ENCODE measurements at regions not wholly inside any gene's neighbourhood (a gene's known extent, or its start where the extent isn't known, plus 50 kb on each side); places are given as distances from the start of the nearest gene placed in this dataset.

GRCh38 chr13:53201454-53202225 is 173.0 kb downstream of the OLFM4 start:
- no peak overlapping the region for H3K27ac ChIP-seq (ENCODE audit: low read depth, low read length)
- no peaks in the 10 kb centered on the region for H3K9me3 ChIP-seq (ENCODE audit: insufficient read depth, low read depth, low read length)
- 60% methylated on average over 74 of the region's 74 CpGs for WGBS
- H3K4me1 ChIP-seq (ENCODE audit: insufficient read depth, low read length), result peaks cover 9% of the 10 kb centered on the region; the same call in 1 of the 2 replicates
- H3K4me3 ChIP-seq (ENCODE audit: low read length), result peak overlapping the region; percentile 35; the same call in 1 of the 2 replicates
- no peaks in the 10 kb centered on the region for H3K36me3 ChIP-seq (ENCODE audit: insufficient read depth, low read length)
- peaks cover 55% of the 10 kb centered on the region for H3K27me3 ChIP-seq (ENCODE audit: insufficient read depth, low read length)
- H3K9ac ChIP-seq (ENCODE audit: low read depth, low read length), result no peak overlapping the region

DNA sequence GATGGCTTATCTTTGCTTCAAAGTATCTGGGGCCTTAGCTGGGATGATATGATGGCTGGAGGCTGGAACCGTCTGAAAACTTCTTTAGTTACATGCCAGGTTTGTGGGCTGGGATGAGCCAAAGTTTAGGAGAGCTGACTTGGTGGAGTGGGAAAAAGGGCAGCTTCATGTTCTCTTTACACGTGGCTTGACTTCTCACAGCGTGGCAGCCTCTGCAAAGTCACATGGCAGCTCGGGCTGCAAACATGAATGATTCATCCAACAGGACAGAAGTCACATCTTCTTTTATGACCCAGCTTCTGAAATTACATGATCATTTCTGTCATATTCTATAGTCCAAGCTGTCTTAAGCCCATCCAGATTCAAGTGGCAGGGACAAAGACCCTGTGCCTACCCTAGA is 176.0 kb downstream of the OLFM4 start:
- WGBS, result 88% methylated on average over 4 of the region's 4 CpGs
- Histone ChIP-seq H3K36me3 (ENCODE audit: insufficient read depth, low read length) (no peaks in the 10 kb centered on the region), H3K9ac (ENCODE audit: low read depth, low read length) (no peak overlapping the region), H3K27me3 (ENCODE audit: insufficient read depth, low read length) (peaks cover 43% of the 10 kb centered on the region), H3K27ac (ENCODE audit: low read depth, low read length) (no peak overlapping the region), H3K4me3 (ENCODE audit: low read length) (no peak overlapping the region), H3K4me1 (ENCODE audit: insufficient read depth, low read length) (no peaks in the 10 kb centered on the region), H3K9me3 (ENCODE audit: insufficient read depth, low read depth, low read length) (no peaks in the 10 kb centered on the region)

GRCh38 chr13:53206455-53206854 is 177.8 kb downstream of the OLFM4 start:
- Histone ChIP-seq H3K9ac (ENCODE audit: low read depth, low read length) (no peak overlapping the region), H3K4me3 (ENCODE audit: low read length) (no peak overlapping the region), H3K27me3 (ENCODE audit: insufficient read depth, low read length) (peaks cover 27% of the 10 kb centered on the region), H3K36me3 (ENCODE audit: insufficient read depth, low read length) (no peaks in the 10 kb centered on the region), H3K27ac (ENCODE audit: low read depth, low read length) (no peak overlapping the region), H3K9me3 (ENCODE audit: insufficient read depth, low read depth, low read length) (no peaks in the 10 kb centered on the region), H3K4me1 (ENCODE audit: insufficient read depth, low read length) (no peaks in the 10 kb centered on the region)
- no CpG with 5 or more reads among the region's 1 CpG for WGBS

DNA sequence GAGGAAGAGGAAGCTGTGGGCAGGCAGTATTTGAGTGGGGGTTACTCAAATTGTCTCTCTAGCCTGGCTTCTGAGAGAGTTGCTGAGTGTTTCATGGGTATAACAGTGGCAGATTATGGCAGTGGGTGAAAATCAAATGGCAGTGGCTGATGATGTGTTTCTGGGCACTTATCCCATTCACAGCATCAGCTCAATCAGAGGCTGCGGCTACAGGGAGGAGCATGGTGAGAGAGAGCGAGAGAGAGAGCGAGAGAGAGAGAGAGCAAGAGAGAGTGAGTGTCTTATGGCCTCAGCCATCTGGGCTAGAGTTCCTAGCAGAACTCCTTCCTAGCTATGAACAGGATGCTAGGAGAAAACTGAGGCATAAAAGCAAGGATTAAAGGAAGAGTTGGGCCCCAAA is 178.9 kb downstream of the OLFM4 start:
- 89% methylated on average over 3 of the region's 3 CpGs for WGBS
- Histone ChIP-seq H3K27ac (ENCODE audit: low read depth, low read length) (no peak overlapping the region), H3K9me3 (ENCODE audit: insufficient read depth, low read depth, low read length) (no peaks in the 10 kb centered on the region), H3K4me3 (ENCODE audit: low read length) (no peak overlapping the region), H3K9ac (ENCODE audit: low read depth, low read length) (no peak overlapping the region), H3K27me3 (ENCODE audit: insufficient read depth, low read length) (peaks cover 16% of the 10 kb centered on the region), H3K4me1 (ENCODE audit: insufficient read depth, low read length) (no peaks in the 10 kb centered on the region), H3K36me3 (ENCODE audit: insufficient read depth, low read length) (no peaks in the 10 kb centered on the region)

DNA sequence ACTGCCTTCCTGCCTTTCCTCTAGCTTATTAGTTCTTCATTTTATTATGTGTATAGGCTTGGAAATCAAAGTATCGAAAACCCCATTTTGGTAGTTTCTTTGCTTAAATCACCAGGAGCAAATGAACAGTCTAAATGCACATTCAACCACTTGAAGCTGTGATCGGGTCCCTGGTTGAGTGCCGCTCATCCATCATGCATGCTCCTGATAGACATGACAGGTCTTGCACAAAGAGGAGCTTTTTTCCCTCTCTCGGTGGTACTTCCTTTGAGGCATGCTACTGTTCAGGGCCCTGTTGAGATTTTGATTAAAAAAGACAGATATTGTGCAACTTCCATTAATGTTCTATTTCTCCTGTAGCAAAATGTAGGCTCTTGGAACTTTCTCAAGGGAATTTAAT is 185.8 kb downstream of the OLFM4 start:
- no peak overlapping the region for H3K27ac ChIP-seq (ENCODE audit: low read depth, low read length)
- no peak overlapping the region for H3K9ac ChIP-seq (ENCODE audit: low read depth, low read length)
- no peaks in the 10 kb centered on the region; the same call in 1 of the 2 replicates for H3K27me3 ChIP-seq (ENCODE audit: insufficient read depth, low read length)
- WGBS, result 84% methylated on average over 4 of the region's 4 CpGs
- H3K9me3 ChIP-seq (ENCODE audit: insufficient read depth, low read depth, low read length), result no peaks in the 10 kb centered on the region
- no peaks in the 10 kb centered on the region for H3K36me3 ChIP-seq (ENCODE audit: insufficient read depth, low read length)
- H3K4me1 ChIP-seq (ENCODE audit: insufficient read depth, low read length), result no peaks in the 10 kb centered on the region
- no peak overlapping the region for H3K4me3 ChIP-seq (ENCODE audit: low read length)

- Histone ChIP-seq H3K4me3 (ENCODE audit: low read length) (no peak overlapping the region), H3K27ac (ENCODE audit: low read depth, low read length) (no peak overlapping the region), H3K9ac (ENCODE audit: low read depth, low read length) (no peak overlapping the region), H3K9me3 (ENCODE audit: insufficient read depth, low read depth, low read length) (no peaks in the 10 kb centered on the region), H3K36me3 (ENCODE audit: insufficient read depth, low read length) (no peaks in the 10 kb centered on the region), H3K27me3 (ENCODE audit: insufficient read depth, low read length) (no peaks in the 10 kb centered on the region; the same call in 1 of the 2 replicates), H3K4me1 (ENCODE audit: insufficient read depth, low read length) (no peaks in the 10 kb centered on the region)
- WGBS, result 100% methylated on average over 1 of the region's 2 CpGs
These were observed 186.9 kb downstream of the OLFM4 start for GRCh38 chr13:53215563-53215962.

GRCh38 chr13:53216773-53217172 is 188.2 kb downstream of the OLFM4 start:
- Histone ChIP-seq H3K27me3 (ENCODE audit: insufficient read depth, low read length) (no peaks in the 10 kb centered on the region; the same call in 1 of the 2 replicates), H3K9ac (ENCODE audit: low read depth, low read length) (no peak overlapping the region), H3K4me1 (ENCODE audit: insufficient read depth, low read length) (no peaks in the 10 kb centered on the region), H3K4me3 (ENCODE audit: low read length) (no peak overlapping the region), H3K27ac (ENCODE audit: low read depth, low read length) (no peak overlapping the region), H3K9me3 (ENCODE audit: insufficient read depth, low read depth, low read length) (no peaks in the 10 kb centered on the region), H3K36me3 (ENCODE audit: insufficient read depth, low read length) (no peaks in the 10 kb centered on the region)
- 100% methylated on average over 1 of the region's 1 CpG for WGBS

- Histone ChIP-seq H3K4me1 (ENCODE audit: insufficient read depth, low read length) (no peaks in the 10 kb centered on the region), H3K27me3 (ENCODE audit: insufficient read depth, low read length) (no peaks in the 10 kb centered on the region; the same call in 1 of the 2 replicates), H3K4me3 (ENCODE audit: low read length) (no peak overlapping the region), H3K9me3 (ENCODE audit: insufficient read depth, low read depth, low read length) (no peaks in the 10 kb centered on the region), H3K36me3 (ENCODE audit: insufficient read depth, low read length) (no peaks in the 10 kb centered on the region), H3K27ac (ENCODE audit: low read depth, low read length) (no peak overlapping the region), H3K9ac (ENCODE audit: low read depth, low read length) (no peak overlapping the region)
These were observed 188.6 kb downstream of the OLFM4 start for GRCh38 chr13:53217194-53217593.

GRCh38 chr13:53220038-53220437 is 191.4 kb downstream of the OLFM4 start:
- Histone ChIP-seq H3K27me3 (ENCODE audit: insufficient read depth, low read length) (no peaks in the 10 kb centered on the region; the same call in 1 of the 2 replicates), H3K9me3 (ENCODE audit: insufficient read depth, low read depth, low read length) (peaks cover 12% of the 10 kb centered on the region; the same call in 1 of the 2 replicates), H3K9ac (ENCODE audit: low read depth, low read length) (no peak overlapping the region), H3K4me3 (ENCODE audit: low read length) (no peak overlapping the region), H3K27ac (ENCODE audit: low read depth, low read length) (no peak overlapping the region), H3K36me3 (ENCODE audit: insufficient read depth, low read length) (no peaks in the 10 kb centered on the region), H3K4me1 (ENCODE audit: insufficient read depth, low read length) (no peaks in the 10 kb centered on the region)
- 87% methylated on average over 3 of the region's 3 CpGs for WGBS

- Histone ChIP-seq H3K27me3 (ENCODE audit: insufficient read depth, low read length) (no peaks in the 10 kb centered on the region), H3K9me3 (ENCODE audit: insufficient read depth, low read depth, low read length) (no peaks in the 10 kb centered on the region), H3K9ac (ENCODE audit: low read depth, low read length) (no peak overlapping the region), H3K36me3 (ENCODE audit: insufficient read depth, low read length) (no peaks in the 10 kb centered on the region), H3K4me3 (ENCODE audit: low read length) (no peak overlapping the region), H3K27ac (ENCODE audit: low read depth, low read length) (no peak overlapping the region), H3K4me1 (ENCODE audit: insufficient read depth, low read length) (peaks cover 20% of the 10 kb centered on the region; the same call in 1 of the 2 replicates)
- WGBS, result 68% methylated on average over 8 of the region's 8 CpGs
These were observed 209.1 kb downstream of the OLFM4 start for GRCh38 chr13:53237696-53238095.

DNA sequence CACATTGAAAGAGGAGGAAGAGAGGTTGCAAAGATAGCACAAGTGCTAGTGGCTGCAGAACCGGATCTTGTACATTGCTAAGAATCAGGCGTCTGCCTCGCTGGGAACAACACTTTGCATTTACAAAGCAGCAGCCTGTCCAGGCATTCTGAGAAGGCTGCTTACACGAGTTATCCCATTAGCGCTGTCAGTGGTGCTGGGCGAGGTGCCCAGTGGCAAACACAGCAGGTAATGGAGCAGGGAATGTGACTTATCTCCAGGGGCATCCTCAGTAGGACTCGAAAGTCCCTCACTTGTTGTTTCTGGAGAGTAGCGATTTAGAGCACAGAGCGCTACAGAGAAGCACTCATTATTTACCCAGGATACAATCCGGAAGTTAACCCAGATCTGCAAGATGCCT is 209.6 kb downstream of the OLFM4 start:
- 46% methylated on average over 10 of the region's 10 CpGs for WGBS

More for the DNA sequence above, 209.6 kb downstream of the OLFM4 start:
- Histone ChIP-seq H3K36me3 (ENCODE audit: insufficient read depth, low read length) (no peaks in the 10 kb centered on the region), H3K9me3 (ENCODE audit: insufficient read depth, low read depth, low read length) (no peaks in the 10 kb centered on the region), H3K9ac (ENCODE audit: low read depth, low read length) (no peak overlapping the region), H3K27me3 (ENCODE audit: insufficient read depth, low read length) (no peaks in the 10 kb centered on the region), H3K4me3 (ENCODE audit: low read length) (no peak overlapping the region), H3K27ac (ENCODE audit: low read depth, low read length) (no peak overlapping the region), H3K4me1 (ENCODE audit: insufficient read depth, low read length) (peaks cover 20% of the 10 kb centered on the region; the same call in 1 of the 2 replicates)

Measured in HUES64 (cell line).